Gastroesophageal sphincter (tissue), 4 donors: ENCODE measurements at regions not wholly inside any gene's neighbourhood (a gene's known extent, or its start where the extent isn't known, plus 50 kb on each side); places are given as distances from the start of the nearest gene placed in this dataset.

Experiments used
- ATAC-seq: fragments of 150-250 bp; one replicate; pipeline ENCODE4 v1.9.1; 2016; ENCODE audit warnings: mild to moderate bottlenecking, moderate library complexity
- H3K27ac ChIP-seq, 4 donors: fragments of 200-600 bp; sonication (generic) in 3 of 4; 1 replicate in 3 of 4; 2 replicates in 1 of 4; pipeline ENCODE4 v1.5.1; 2016 to 2019
- H3K27me3 ChIP-seq: fragments of 200-600 bp; sonication (generic); one replicate; pipeline ENCODE4 v1.5.1; 2019
- H3K36me3 ChIP-seq, 2 donors: fragments of 200-600 bp; sonication (generic); one replicate each; pipeline ENCODE4 v1.5.1; 2019; ENCODE audit warnings: control low read depth in 1 of 2
- H3K4me1 ChIP-seq, 3 donors: fragments of 200-600 bp; sonication (generic); 1 replicate in 2 of 3; 2 replicates in 1 of 3; pipeline ENCODE4 v1.5.1; 2016 to 2019; ENCODE audit warnings: control low read depth in 2 of 3
- H3K4me3 ChIP-seq, 2 donors: fragments of 200-600 bp; sonication (generic); one replicate each; pipeline ENCODE4 v1.5.1; 2019; ENCODE audit warnings: mild to moderate bottlenecking in 1 of 2, moderate library complexity in 1 of 2
- H3K9me3 ChIP-seq, 3 donors: fragments of 200-600 bp; sonication (generic); one replicate each; pipeline ENCODE4 v1.5.1; 2017 to 2019; ENCODE audit warnings: control low read depth in 2 of 3
- EP300 ChIP-seq: sonication (generic); formaldehyde crosslinking; IDR thresholded peaks from one replicate; pipeline ENCODE4 v1.6.1; 2017; ENCODE audit warnings: antibody characterized with exemption, mild to moderate bottlenecking
- POLR2A ChIP-seq, 2 donors: fragments of 450-650 bp; IDR thresholded peaks; one replicate each; pipeline ENCODE4 v1.6.1; 2017; ENCODE audit warnings: antibody characterized with exemption in 2 of 2, mild to moderate bottlenecking in 2 of 2, moderate library complexity in 1 of 2
- POLR2AphosphoS5 ChIP-seq: sonication (generic); formaldehyde crosslinking; IDR thresholded peaks from one replicate; pipeline ENCODE4 v1.6.1; 2017; ENCODE audit warnings: antibody characterized with exemption
- WGBS, 2 donors: methylation state at CpG; one replicate each; pipeline ENCODE4 v1.1.5; 2018; ENCODE audit warnings: low coverage in 1 of 2; 5-methylcytosine and 5-hydroxymethylcytosine counted together
- TF ChIP-seq, protein P1 (sequence below), 4 experiments: fragments of 200-600 bp in 2 of 4; fragments of 450-650 bp in 2 of 4; sonication (generic) in 1 of 4; IDR thresholded peaks; one replicate each; pipeline ENCODE4 v1.5.1; 2017 to 2019; ENCODE audit warnings: antibody characterized with exemption in 4 of 4, mild to moderate bottlenecking in 2 of 4, moderate library complexity in 2 of 4

DNA sequence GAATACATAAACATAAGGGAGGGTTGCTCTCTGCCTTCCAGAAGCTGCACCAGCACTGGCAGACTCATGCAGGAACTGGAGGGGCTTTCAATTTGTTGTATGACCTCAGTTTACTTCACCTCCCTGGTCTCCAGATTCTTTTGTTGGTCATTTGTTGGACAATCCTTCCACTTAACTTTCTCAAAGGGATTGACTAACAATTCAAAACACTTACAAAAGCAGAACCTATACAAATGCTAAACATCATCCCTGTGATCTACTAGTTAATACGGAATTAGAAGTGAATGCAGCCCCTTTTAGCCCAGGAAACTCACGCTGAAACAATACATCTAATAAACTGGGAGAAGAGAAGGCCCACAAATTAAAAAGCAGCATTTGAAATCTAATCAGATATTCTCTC, 404.6 kb upstream of the BRINP1 start:
- ATAC-seq = no peak
- Histone ChIP-seq H3K4me1 (no peaks in the 10 kb centered on the region), H3K27me3 (no peaks in the 10 kb centered on the region), H3K9me3 (no peaks in the 10 kb centered on the region), H3K4me3 (no peak overlapping the region), H3K27ac (no peak overlapping the region), H3K36me3 (no peaks in the 10 kb centered on the region)
- 46 to 52% methylated on average over 2 of the region's 2 CpGs for WGBS, 2 donors
- no peak for TF ChIP-seq POLR2AphosphoS5
- no peak for TF ChIP-seq EP300
- TF ChIP-seq, protein P1, sequence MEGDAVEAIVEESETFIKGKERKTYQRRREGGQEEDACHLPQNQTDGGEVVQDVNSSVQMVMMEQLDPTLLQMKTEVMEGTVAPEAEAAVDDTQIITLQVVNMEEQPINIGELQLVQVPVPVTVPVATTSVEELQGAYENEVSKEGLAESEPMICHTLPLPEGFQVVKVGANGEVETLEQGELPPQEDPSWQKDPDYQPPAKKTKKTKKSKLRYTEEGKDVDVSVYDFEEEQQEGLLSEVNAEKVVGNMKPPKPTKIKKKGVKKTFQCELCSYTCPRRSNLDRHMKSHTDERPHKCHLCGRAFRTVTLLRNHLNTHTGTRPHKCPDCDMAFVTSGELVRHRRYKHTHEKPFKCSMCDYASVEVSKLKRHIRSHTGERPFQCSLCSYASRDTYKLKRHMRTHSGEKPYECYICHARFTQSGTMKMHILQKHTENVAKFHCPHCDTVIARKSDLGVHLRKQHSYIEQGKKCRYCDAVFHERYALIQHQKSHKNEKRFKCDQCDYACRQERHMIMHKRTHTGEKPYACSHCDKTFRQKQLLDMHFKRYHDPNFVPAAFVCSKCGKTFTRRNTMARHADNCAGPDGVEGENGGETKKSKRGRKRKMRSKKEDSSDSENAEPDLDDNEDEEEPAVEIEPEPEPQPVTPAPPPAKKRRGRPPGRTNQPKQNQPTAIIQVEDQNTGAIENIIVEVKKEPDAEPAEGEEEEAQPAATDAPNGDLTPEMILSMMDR (IDR thresholded peaks at IDR 0.05) = no peak
- no peak for TF ChIP-seq POLR2A (IDR thresholded peaks at IDR 0.05)

DNA sequence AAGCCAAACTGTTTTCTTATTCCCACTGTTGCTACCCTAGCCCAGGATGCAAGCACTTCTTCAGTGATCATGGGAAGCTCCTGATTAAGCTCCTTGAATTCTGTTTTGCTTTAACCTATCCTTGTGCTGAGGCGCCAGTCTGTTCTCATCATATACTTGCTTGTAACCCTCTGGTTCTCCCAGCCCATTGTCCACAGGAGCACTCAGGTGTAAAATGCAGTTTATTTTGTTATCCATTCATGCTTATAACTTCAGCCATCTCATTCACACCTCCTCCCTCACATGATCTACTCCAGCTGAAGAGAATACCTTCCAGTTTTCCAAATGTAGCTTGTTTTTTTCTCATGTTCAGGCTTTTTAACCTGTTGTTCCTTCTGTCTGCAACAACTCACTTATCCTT, 402.1 kb upstream of the BRINP1 start:
- no peak overlapping the region for H3K27ac ChIP-seq
- ATAC-seq = no peak
- no peaks in the 10 kb centered on the region for H3K4me1 ChIP-seq
- no peaks in the 10 kb centered on the region for H3K9me3 ChIP-seq
- no peak overlapping the region for H3K4me3 ChIP-seq
- no peaks in the 10 kb centered on the region for H3K36me3 ChIP-seq
- TF ChIP-seq POLR2AphosphoS5 (no peak), POLR2A (IDR thresholded peaks at IDR 0.05) (no peak), EP300 (no peak)
- TF ChIP-seq, protein P1 (IDR thresholded peaks at IDR 0.05) = no peak
- no peaks in the 10 kb centered on the region for H3K27me3 ChIP-seq
- 100% methylated on average over 1 of the region's 1 CpG for WGBS, 2 donors

DNA sequence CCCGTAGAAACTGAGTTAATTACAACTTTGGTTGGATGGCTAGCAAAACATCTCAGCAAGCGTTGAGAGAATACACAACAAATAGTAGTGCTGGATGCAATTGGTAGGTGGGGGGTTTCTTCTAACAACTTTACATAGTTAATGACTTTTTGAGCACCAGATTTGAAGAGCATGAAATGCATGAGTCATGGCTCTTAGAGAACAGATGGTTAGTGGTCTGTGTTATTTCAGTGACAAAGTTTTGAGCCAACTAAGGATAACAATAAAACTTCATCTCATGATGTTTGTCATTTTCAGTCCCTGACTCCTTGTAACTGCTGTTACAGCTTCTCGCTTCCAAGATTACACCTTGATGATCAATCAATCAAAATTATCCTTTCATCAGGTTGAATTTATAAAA, 399.0 kb upstream of the BRINP1 start:
- no peak for ATAC-seq
- H3K4me3 ChIP-seq = no peak overlapping the region
- H3K27ac ChIP-seq = no peak overlapping the region
- no peaks in the 10 kb centered on the region for H3K4me1 ChIP-seq
- H3K9me3 ChIP-seq = no peaks in the 10 kb centered on the region
- H3K36me3 ChIP-seq = no peaks in the 10 kb centered on the region
- H3K27me3 ChIP-seq = no peaks in the 10 kb centered on the region
- TF ChIP-seq, protein P1 (IDR thresholded peaks at IDR 0.05) = no peak
- no peak for TF ChIP-seq POLR2A (IDR thresholded peaks at IDR 0.05)
- no peak for TF ChIP-seq POLR2AphosphoS5
- TF ChIP-seq EP300 = no peak
- WGBS, 2 donors = 33 to 34% methylated on average over 3 of the region's 3 CpGs

DNA sequence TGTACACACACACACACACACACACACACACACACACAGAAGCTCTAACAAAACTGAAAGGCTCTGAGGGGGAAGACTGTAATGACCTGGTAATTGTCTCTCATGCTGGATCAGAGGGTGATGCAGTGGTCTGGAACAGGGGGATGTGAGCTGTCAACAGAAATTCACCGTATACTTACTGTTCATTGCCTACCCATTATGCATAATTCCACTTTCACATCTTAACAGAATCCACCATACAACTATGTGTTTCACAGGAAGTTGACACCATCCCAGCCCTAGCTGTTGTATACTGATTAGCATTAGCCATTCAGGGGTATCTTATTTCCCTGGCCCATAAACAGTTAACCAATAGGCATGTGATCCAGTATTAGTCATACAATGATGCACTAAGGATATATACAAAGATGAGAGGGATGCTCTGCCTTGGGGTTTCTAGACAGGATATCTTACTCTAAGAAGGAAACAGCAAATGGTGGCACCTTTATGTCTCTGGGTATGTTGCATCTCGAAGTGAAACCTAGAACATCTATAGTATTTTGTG, 396.5 kb upstream of the BRINP1 start:
- H3K36me3 ChIP-seq = no peaks in the 10 kb centered on the region
- no peak for ATAC-seq
- H3K27me3 ChIP-seq = no peaks in the 10 kb centered on the region
- H3K4me3 ChIP-seq = no peak overlapping the region
- WGBS, 2 donors = 63% methylated on average over 2 of the region's 2 CpGs; no CpG with 5 or more reads in 1 of the 2 donors
- H3K4me1 ChIP-seq = no peaks in the 10 kb centered on the region
- TF ChIP-seq EP300 = no peak
- no peak overlapping the region for H3K27ac ChIP-seq
- no peaks in the 10 kb centered on the region for H3K9me3 ChIP-seq

DNA sequence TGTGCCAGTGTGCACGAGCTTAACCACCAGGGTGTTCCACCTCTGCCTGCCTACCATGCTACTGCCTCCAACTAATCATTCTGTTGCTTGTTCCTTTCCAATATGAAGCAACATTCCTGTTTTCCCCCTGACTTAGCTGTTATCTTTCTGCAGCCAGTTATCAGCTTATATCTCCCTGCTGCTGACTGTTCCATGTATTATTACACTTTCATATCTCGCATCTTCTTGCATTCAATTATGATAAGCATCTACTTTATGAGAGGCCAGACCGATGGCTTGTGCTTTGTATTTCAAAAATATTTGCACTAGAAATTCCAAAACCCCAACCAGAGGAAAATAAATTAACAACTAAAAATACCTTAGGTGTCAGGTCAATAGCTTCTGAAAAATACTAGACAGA, 394.0 kb upstream of the BRINP1 start:
- TF ChIP-seq POLR2AphosphoS5 (no peak), EP300 (no peak), POLR2A (IDR thresholded peaks at IDR 0.05) (no peak)
- TF ChIP-seq, protein P1 (IDR thresholded peaks at IDR 0.05) = no peak
- H3K27ac ChIP-seq = no peak overlapping the region
- ATAC-seq = no peak
- H3K4me1 ChIP-seq = no peaks in the 10 kb centered on the region
- 33 to 38% methylated on average over 3 of the region's 3 CpGs for WGBS, 2 donors
- H3K4me3 ChIP-seq = no peak overlapping the region
- no peaks in the 10 kb centered on the region for H3K27me3 ChIP-seq
- no peaks in the 10 kb centered on the region for H3K9me3 ChIP-seq
- H3K36me3 ChIP-seq = no peaks in the 10 kb centered on the region
